ENCODE measurements at regions not wholly inside any gene's neighbourhood (a gene's known extent, or its start where the extent isn't known, plus 50 kb on each side); places are given as distances from the start of the nearest gene placed in this dataset.

DNA sequence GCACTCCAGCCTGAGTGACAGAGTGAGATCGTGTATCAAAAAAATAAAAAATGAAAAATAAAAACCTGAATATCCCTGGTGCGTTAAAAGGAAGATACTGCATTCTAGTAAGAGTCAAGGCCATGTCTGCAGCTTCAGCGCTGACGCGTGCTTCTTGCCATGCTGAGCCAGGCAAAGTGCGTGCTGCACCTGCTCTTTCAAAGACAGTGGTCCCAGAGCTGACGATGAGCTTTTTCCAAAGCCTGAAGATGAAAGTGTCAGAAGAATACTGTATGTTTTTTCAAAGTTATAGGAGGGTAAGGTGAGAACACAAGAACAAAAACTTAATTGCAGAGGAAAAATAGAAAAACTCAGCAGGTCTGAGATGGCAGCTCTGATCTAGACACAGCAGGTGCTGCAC, 115.1 kb downstream of the RNASET2 start:
- no peak for DNase-seq

DNA sequence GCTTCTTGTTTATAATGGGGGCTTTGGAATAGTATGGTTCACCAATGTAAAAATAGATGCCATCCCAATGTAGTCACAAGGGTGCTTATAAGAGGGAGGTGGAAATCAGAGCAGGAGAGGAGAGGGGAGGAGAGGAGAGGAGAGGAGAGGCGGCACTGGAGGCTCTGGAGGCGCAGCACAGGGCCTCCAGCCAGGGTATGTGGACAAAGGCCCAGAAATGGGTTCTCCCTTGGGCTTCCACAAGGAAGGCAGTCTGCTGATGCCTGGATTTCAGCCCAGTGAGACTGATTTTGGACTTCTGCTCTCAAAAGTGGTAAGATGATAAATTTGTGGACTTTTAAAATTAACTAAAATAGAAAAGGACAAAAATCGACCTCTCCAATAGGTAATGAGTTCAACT, 116.8 kb downstream of the RNASET2 start:
- no peak for DNase-seq

DNA sequence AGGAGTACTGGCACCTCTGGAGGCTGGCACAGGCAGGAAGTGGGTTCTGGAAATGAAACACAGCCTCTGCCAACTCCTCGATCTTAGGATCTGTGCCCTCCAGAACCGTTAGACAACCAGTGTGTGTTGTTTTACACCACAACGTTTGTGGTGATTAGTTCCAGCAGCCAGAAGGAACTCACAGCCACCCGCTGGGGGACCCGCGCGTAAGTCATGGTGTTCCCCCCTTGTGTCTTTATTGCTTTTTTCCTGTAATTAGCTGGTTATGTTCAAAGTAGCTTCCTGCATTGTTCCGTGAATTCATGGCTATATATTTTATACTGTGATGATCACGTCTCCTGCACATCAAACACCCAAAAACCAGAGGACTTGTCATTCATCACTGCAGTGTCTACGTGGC, 117.4 kb downstream of the RNASET2 start:
- DNase-seq, result no peak

DNA sequence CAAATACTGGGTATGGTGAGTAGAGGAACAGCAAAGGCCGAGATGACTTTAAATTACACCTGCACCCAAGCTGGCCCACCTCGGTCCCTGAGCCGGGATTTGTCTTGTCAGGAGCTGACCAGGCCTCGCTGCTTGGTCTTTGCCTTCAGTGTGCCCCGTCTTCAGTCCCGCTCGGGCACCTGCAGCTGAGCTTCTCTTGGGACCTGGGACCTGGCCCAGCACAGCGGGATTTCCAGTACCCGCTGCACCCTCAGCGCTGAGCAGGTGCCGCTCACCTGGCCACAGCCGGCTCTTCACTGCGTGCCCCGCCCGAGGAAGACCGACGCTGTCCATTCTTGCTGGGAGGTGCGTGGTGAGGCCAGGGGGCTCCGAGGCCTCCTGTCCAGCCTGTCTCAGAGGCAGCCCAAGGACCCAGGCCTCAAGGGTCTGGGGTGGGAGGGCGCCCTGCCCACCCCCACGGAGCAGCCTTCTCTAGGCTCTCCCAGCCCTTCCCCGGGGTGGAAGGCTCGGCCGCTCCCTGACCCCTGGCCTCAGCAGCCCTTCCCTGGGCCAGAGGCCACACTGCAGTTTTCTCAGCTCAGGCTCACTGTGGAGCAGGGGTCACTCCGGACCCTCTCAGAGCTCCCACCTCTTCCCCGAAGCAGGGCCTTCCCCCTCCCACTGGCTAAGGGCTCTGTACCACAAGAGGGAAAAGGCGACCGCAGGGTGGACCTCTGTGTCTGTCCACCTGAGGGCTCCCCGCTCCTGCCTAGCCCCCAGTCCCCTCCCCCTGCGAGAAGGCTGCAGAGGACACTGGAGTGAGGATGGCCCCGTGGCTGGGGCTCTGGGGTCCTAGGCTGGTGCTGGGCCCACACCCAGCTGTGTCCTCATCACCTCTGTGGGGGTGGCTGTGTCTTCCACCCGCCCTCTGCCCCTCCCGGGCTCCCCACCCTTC, 119.3 kb downstream of the RNASET2 start:
- no peak for DNase-seq

DNA sequence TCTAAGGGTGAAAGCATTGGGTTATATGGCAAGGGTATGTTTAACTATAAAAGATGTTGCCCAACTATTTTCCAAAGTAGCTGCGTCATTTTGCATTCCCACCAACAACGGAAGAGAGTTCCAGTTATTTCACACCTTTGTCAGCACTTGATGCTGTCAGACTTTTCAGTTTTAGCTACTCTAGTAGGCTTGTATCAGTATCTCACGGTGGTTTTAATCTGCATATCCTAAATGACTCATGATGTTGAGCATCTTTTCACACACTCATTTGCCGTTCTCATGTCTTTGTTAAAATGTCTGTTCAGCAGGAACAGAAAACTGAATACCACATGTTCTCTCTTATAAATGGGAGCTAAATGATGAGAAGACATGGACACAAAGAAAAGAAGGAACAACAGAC, 122.3 kb downstream of the RNASET2 start:
- DNase-seq, result no peak

DNA sequence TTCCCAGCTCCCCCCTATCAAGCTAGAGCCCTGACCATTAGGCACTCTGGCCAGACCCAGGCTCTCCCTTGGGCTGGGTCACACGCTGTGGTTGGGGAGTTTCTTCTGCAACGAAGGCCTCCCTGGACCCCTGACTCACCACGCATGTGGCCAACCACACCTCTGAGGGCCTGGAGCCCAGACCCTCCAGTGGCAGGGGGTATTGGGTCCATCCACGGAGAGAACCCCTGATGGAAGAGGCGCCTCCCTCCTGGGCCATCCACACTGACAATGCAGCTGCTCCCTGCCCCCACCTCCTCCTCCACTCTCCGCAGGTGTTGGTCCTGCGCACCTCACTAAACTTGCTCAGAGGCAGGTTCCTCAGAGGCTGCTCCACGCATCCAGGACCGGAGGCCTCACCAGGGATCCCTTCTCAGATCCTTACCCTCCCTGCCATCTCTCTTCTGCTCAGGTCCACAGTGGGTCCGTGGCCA, 125.4 kb downstream of the RNASET2 start:
- no peak for DNase-seq

DNA sequence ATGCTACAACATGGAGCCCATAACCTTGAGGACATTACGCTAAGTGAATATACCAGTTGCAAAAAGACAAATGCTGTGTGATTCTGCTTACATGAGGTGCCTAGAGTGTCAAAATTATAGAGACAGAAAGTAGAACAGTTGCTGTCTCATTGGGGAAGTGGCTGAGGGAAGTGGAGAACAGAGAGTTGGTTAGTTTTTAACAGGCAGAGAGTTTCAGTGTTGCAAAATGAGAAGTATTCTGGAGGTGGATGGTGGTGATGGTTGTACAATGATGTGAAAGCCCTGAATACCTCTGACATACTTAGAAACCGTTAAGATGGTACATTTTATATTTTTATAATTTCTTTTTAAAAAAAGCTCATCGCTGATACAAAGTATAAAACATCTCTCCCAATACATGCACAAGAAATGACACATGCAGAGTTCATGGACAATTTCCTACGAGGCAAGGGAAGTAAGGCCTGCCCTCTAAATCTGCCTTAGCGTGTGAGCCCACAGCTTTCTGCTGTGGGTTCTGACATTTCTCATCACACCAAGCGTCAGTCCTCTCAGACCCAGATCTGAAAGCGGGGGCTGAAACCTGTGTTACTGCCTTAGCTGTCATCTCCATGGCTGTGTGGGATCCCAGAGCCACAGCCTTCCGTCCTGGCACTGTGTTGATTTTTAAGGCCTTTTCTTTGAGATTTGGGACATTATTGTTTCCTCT, 126.0 kb downstream of the RNASET2 start:
- DNase-seq, result peak; percentile 46

DNA sequence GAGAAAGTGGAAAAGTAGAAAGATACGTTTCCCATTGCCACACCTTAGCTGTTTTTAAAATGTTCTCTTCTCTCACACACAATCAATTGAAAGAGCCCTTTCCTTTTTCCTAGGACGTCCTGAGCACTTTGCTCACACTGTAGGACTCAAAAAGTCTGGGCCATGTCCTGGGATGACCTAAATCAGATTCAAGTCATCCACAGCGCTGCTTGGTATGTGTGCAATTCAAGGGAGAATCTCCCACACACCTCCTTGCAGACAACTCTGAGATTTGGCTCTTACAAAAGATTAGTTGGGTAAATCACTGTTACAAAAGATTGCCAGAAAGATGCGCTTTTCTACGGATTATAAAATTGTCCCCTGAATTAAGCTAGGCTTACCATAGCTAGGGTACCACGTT, 130.1 kb downstream of the RNASET2 start:
- DNase-seq, result no peak

DNA sequence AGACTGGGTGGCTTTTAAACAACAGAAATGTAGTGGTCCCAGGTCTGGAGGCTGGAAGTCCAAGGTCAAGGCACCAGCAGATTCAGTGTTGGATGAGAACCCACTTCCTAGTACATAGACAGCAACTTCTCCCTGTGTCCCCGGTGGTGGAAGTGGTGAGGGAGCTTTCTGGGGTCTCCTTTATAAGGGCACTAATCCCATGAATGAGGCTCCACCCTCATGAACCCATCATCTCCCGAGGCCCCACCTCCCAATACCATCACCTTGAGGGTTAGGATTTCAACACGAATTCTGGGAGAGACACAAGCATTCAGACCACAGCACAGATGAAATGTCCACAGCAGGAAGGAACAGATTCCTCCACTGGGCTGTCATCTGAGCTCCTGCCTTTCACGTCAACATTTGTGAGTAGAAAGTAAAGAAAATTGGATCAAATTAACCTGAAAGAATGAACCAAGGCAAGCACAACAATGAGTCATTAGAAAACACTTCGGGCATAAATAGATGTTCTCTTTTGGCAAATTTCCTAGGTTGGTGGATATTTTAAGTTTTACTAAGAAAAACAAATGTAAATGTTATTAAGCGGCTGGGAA, 130.7 kb downstream of the RNASET2 start:
- no peak for DNase-seq

DNA sequence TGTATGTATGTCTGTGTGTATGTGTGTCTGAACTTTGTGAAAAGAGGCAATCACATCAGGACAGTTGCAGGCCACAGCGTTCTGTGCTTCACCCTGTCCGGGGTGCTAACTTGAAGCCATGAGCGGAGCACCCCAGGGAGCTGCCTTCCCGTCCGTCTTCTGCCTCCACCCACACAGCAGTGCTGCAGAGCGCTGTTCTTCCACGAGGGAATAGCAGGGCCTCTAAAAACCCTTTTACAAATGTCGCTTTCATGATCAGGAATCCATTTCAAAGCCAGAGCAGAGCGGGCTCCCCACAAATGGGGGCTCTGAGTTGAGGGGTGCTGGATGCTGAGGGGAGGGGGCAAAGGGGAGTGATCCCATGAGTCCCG, 131.5 kb downstream of the RNASET2 start:
- no peak for DNase-seq

DNA sequence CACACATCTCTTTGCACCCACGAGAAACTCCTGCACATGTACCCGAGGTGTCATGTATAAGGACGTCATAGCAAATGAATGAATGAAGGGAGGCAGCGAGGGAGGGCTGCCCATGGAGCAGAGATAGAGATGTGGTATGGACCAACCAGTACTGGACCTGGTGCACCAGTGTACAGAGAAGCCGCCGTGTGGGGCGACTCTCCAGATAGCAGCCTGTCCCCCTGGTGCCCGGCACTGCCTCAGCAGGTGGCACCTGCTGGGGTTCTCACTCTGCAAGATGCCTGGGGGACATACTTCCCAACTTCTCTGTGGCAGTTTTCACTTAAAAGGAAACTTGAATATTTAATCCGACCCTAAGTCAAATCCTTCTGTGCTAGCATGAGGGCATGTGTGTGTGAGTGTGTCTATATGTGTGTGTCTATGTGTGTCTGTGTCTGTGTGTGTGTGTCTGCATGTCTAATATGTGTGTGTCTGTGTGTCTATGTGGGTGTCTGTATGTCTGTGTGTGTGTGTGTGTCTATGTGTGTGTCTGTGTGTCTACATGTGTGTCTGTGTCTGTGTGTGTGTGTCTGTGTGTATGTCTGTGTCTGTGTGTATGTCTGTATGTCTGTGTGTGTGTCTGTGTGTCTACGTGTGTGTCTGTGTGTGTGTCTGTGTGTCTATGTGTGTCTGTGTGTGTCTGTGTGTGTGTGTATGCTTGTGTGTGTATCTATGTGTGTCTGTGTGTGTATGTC, 132.0 kb downstream of the RNASET2 start:
- DNase-seq, result no peak

DNA sequence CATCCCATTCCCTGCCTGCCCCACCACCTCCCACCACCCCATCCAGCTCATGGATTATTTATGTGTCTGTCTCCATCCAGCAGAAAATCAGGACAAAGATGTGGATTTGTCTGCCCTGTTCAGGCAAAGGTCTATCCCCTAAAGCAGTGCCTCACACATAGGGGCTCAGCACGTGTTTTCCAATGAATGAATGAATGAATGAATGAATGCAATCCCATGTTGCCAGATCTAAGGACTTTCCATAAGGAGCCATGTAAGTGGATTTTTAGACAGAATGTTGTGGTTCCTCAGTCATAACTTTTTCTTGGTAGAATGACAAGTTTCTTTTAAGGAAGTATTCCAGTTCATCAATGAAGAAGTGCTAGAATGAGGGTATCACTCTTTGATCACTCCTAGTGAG, 133.7 kb downstream of the RNASET2 start:
- no peak for DNase-seq

DNA sequence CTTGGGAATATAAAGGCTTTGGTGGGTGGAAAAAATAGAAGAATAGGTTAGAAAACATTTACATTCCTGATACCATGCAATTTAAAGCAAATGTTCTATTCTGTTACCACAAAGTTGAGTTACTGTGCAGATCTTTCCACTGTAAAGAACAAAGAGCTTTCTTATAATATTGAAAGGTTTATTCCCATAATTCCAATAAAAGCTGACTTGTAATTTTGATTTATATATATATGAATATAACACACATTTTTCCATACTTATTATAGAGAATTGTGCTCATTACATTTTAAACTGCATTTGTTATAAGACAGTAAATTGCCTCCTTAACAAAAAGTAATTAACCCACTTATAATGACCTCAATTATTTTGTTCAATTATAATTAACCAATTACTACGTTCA, 135.9 kb downstream of the RNASET2 start:
- no peak for DNase-seq

DNA sequence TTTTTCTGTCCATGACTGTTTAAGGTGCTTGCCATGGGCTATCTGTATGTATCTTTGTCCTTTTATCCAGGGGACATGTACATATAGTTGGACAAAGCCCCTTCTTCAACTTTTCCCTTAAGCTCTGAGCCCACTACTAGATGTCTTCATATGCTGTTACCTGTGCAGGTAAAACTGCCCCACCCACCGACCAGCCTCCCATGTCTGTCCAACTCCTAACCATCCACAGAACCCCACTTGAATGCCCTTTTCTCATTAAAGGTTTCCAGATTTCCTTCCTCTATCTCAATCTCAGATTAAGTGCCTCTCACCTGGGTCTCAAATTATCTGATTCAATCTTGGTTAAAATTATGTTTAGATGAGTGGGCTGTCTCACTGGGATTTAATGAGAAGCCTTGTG, 136.3 kb downstream of the RNASET2 start:
- DNase-seq, result no peak

DNA sequence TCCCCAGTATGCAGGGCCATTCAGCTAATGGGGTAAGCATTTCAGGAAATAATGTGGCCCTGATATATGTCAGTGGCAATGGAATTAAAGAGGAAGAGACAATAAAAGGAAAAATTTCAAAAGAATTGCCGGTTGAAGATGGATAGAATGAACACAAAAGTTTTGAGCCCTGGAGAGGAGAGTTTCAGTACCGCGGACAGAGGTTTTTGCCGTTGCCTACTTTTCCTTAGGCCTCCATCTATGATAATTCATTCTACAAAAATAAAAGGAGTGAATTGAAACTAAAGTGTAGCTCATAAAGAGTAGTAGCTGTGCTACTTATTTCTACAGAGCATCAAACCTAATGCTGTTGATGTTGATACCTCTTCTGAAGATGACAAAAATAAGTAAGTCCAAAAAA, 140.7 kb downstream of the RNASET2 start:
- DNase-seq, result no peak

DNA sequence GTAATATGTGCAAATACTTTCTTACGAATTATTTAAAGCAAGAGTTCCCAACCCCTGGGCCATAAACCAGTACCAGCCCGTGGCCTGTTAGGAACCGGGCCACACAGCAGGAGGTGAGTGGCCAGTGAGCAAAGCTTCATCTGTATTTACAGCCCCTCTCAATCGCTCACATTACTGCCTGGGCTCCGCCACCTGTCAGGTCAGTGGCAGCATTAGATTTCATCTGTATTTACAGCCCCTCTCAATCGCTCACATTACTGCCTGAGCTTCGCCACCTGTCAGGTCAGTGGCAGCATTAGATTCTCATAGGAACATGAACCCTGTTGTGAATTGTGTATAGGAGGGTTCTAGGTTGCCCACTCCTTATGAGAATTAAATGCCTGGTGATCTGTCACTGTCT, 142.0 kb downstream of the RNASET2 start:
- no peak for DNase-seq

DNA sequence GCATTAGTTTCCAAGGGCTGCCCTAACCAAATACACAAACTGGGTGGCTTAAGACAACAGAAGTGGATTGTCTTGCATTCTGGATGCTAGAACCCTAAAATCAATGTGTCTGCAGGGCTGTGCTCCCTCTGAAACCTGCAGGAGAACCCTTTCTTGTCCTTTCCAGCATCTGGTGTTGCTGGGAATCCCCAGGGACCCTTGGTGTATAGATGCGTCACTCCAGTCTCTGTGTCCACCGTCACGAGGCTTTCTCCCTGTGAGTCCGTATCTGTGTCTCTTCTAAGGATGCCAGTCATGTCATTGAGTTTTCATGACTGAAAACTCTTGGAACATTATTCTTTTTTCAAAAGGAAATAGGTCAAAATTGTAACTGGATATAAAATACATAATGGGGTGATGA, 142.9 kb downstream of the RNASET2 start:
- DNase-seq, result no peak

DNA sequence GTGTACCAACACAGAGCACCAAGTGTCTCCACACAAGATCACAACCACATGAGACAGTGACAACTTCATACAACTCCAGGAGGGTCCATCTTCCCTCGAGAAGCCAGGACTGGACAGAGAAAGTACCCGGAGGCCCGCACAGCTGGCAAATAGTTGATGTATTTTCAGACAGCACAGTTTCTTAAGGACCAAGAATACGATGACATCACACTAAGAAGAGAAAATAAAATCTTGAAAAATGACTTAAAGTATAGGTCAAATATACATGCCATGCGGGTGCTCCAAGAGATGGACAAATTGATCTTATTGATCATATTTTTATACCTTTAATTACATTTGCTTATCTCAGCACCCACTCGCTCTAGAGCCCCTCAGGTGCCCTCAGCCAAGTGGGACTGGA, 145.5 kb downstream of the RNASET2 start:
- DNase-seq, result no peak

DNA sequence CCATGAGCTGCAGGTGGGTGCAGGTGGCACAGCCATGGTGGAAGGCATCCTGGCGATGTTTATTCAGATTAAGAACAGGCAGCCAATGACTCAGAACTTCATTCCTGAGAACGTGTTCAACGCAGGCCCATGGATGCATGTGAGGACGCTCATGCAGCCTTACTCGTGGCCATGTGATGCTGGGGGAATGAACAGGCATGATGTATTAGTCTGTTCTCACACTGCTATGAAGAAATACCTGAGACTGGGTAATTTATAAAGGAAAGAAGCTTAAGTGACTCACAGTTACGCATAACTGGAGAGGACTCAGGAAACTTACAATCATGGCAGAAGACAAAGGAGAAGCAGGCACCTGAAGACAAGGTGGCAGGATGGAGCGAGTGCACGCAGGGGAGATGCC, 146.6 kb downstream of the RNASET2 start:
- no peak for DNase-seq

DNA sequence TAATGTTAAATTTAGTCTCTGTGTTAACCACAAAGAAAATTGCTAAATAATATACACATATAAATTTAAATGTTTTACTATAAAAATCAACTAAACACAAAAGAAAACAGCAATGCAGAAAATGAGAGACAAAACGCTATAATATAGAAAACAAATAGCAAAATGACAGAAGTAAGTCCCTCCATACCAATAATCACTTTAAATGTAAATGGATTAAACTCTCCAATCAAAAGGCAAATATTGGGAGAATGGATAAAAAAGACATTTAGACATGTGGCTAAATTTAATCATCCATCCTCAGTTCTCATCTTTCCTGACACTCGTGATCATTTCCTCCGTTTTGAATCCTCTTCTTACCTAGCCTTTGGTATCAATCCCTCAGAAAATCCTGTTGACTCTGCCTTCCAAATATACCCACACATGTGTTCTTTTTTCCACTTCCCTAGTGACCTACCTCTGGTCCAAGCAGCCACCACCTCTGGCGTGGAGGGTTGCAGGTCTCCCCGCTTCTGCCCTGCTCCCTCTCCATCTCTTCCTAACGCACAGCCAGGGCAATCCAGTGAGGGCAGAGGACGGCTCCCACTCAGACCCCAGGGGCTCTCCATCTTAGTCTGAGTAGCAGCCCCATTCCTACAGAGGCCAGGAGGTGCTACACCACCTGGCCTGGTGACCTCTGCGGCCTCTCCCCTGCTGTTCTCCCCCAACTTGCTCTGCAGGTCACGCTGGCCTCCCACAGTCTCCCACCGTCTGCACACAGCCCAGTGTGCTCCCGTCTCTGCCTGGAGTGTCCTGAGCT, 149.2 kb downstream of the RNASET2 start:
- DNase-seq, result no peak

DNA sequence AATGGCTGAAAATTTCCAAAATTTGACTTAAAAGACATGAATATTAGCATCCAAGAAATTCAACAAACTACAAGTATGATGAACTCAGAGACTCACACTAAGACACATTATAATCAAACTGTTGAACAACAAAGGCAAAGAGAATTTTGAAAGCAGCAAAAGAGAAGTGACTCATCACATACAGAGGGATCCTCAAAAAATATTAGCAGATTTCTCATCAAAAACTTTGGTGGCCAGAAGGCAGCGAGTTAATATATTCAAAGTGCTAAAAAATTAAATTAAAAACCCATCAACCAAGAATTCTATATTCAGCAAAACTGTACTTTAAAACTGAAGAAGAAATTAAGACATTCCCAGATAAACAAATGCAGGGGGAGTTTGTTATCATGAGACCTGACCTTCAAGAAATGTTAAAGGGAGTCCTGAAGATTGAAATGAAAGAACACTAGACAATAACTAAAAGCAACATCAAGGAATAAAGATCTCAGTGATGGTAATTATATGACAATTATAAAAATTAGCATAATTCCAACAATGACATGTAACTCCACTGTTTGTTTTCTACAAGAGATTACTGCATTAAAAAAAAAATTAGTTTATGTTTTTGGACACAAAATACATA, 150.0 kb downstream of the RNASET2 start:
- no peak for DNase-seq

DNA sequence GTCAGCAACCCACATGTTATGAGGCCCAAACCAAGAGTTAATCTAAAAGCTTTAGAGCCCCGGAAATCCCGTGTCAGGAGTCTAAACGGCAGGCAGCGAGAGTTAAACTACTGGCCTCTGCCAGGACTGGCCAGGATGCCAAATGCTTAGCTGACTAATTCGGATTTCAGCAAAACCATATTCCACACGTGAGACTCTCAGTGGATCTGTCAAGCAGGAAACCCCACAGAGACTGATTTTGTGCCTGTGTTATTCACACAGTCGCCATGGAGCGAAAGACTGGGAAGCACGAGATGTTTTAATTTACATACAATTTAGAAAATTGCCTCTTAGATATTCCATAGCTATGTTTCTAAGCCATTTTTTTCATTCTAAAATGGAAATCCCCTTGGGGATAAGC, 152.9 kb downstream of the RNASET2 start:
- DNase-seq, result no peak
